Liver (tissue), 8 donors: ENCODE measurements at regions not wholly inside any gene's neighbourhood (a gene's known extent, or its start where the extent isn't known, plus 50 kb on each side); places are given as distances from the start of the nearest gene placed in this dataset.

Source experiments
- DNase-seq: peaks from one replicate; pipeline ENCODE4 v3.0.0-alpha.2; 2017; ENCODE audit warnings: low spot score
- H3K27ac ChIP-seq, 2 donors: one replicate each; pipeline ENCODE4 v1.7.0; 2013; ENCODE audit warnings: inconsistent platforms in 2 of 2, low read length in 2 of 2, control low read depth in 1 of 2, low read depth in 1 of 2, mild to moderate bottlenecking in 1 of 2
- H3K27me3 ChIP-seq, 4 donors: one replicate each; pipeline versions ENCODE4 v1.6.1 to v1.7.0; 2013; ENCODE audit warnings: low read length in 3 of 4, inconsistent platforms in 1 of 4, mild to moderate bottlenecking in 1 of 4, moderate library complexity in 1 of 4; ENCODE audit not compliant: control insufficient read depth in 4 of 4, insufficient read depth in 4 of 4
- H3K36me3 ChIP-seq, 4 donors: one replicate each; pipeline versions ENCODE4 v1.6.1 to v1.7.0; 2013; ENCODE audit warnings: low read length in 3 of 4, mild to moderate bottlenecking in 3 of 4, low read depth in 1 of 4, moderate library complexity in 1 of 4; ENCODE audit not compliant: control insufficient read depth in 4 of 4, insufficient read depth in 3 of 4
- H3K4me1 ChIP-seq, 4 donors: one replicate each; pipeline versions ENCODE4 v1.6.1 to v1.7.0; 2013; ENCODE audit warnings: low read length in 3 of 4, mild to moderate bottlenecking in 3 of 4, moderate library complexity in 1 of 4; ENCODE audit not compliant: control insufficient read depth in 4 of 4, insufficient read depth in 4 of 4
- H3K4me3 ChIP-seq, 3 donors: one replicate each; pipeline versions ENCODE4 v1.6.1 to v1.7.0; 2013; ENCODE audit warnings: low read length in 3 of 3, control low read depth in 1 of 3, low read depth in 1 of 3, mild to moderate bottlenecking in 1 of 3
- H3K9ac ChIP-seq, 2 donors: one replicate each; pipeline ENCODE4 v1.7.0; 2013; ENCODE audit warnings: low read length in 2 of 2, mild to moderate bottlenecking in 2 of 2, moderate library complexity in 2 of 2, control low read depth in 1 of 2, low read depth in 1 of 2
- H3K9me3 ChIP-seq, 4 donors: one replicate each; pipeline versions ENCODE4 v1.6.1 to v1.7.0; 2013; ENCODE audit warnings: low read length in 3 of 4; ENCODE audit not compliant: control insufficient read depth in 4 of 4
- EGR1 ChIP-seq, 2 donors: IDR thresholded peaks; 2 replicates each; pipeline ENCODE4 v1.6.1; 2016 to 2018; ENCODE audit warnings: antibody characterized with exemption in 2 of 2, low read depth in 2 of 2
- FOXA1 ChIP-seq: IDR thresholded peaks from 2 replicates; pipeline ENCODE4 v1.6.1; 2016; ENCODE audit warnings: antibody characterized with exemption
- FOXA2 ChIP-seq: IDR thresholded peaks from 2 replicates; pipeline ENCODE4 v1.6.1; 2016; ENCODE audit warnings: antibody characterized with exemption
- GABPA ChIP-seq, 2 donors: IDR thresholded peaks in 1 of 2; conservative IDR thresholded peaks in 1 of 2; 2 replicates each; pipeline ENCODE4 v1.6.1; 2016; ENCODE audit warnings: antibody characterized with exemption in 2 of 2, mild to moderate bottlenecking in 1 of 2, moderate library complexity in 1 of 2
- HNF4A ChIP-seq, 2 donors: conservative IDR thresholded peaks; 2 replicates each; pipeline ENCODE4 v1.6.1; 2016; ENCODE audit warnings: antibody characterized with exemption in 2 of 2, mild to moderate bottlenecking in 2 of 2
- HNF4G ChIP-seq: IDR thresholded peaks from 2 replicates; pipeline ENCODE4 v1.6.1; 2016; ENCODE audit warnings: antibody characterized with exemption
- JUND ChIP-seq, 2 donors: IDR thresholded peaks; 2 replicates each; pipeline ENCODE4 v1.6.1; 2016; ENCODE audit warnings: antibody characterized with exemption in 2 of 2
- NR2F2 ChIP-seq: IDR thresholded peaks from 2 replicates; pipeline ENCODE4 v1.6.1; 2016; ENCODE audit warnings: antibody characterized with exemption
- RAD21 ChIP-seq, 2 donors: IDR thresholded peaks; 2 replicates each; pipeline ENCODE4 v1.6.1; 2016; ENCODE audit warnings: antibody characterized with exemption in 2 of 2, mild to moderate bottlenecking in 2 of 2
- RXRA ChIP-seq, 2 donors: IDR thresholded peaks; 2 replicates each; pipeline ENCODE4 v1.6.1; 2017 to 2018; ENCODE audit warnings: antibody characterized with exemption in 2 of 2, mild to moderate bottlenecking in 1 of 2
- SP1 ChIP-seq: IDR thresholded peaks from 2 replicates; pipeline ENCODE4 v1.6.1; 2018; ENCODE audit warnings: antibody characterized with exemption, mild to moderate bottlenecking
- TAF1 ChIP-seq: conservative IDR thresholded peaks from 2 replicates; pipeline ENCODE4 v1.6.1; 2016; ENCODE audit warnings: antibody characterized with exemption, mild to moderate bottlenecking
- YY1 ChIP-seq: IDR thresholded peaks from 2 replicates; pipeline ENCODE4 v1.6.1; 2016; ENCODE audit warnings: antibody characterized with exemption, mild to moderate bottlenecking
- WGBS: extraction: QIAGEN DNeasy Blood & Tissue Kit; methylation state at CpG from one replicate; pipeline ENCODE4 v1.1.7; 2013; 5-methylcytosine and 5-hydroxymethylcytosine counted together
- TF ChIP-seq, protein P1 (sequence below): IDR thresholded peaks from 2 replicates; pipeline ENCODE4 v1.6.1; 2016; ENCODE audit warnings: antibody characterized with exemption
- TF ChIP-seq, protein P2 (sequence below): fragments of 150-350 bp; IDR thresholded peaks from 2 replicates; pipeline ENCODE4 v1.5.1; 2017; ENCODE audit warnings: improper control_type of control experiment, low read depth, low read length; ENCODE audit not compliant: missing input control
- TF ChIP-seq, protein P3 (sequence below): IDR thresholded peaks from 2 replicates; pipeline ENCODE4 v1.6.1; 2016; ENCODE audit warnings: antibody characterized with exemption
- TF ChIP-seq, protein P4 (sequence below): IDR thresholded peaks from 2 replicates; pipeline ENCODE4 v1.6.1; 2016; ENCODE audit warnings: antibody characterized with exemption
- TF ChIP-seq, protein P5 (sequence below): IDR thresholded peaks from 2 replicates; pipeline ENCODE4 v1.6.1; 2016; ENCODE audit warnings: antibody characterized with exemption, mild to moderate bottlenecking
- donor health status: healthy.
- donor health status: healthy.
- donor health status: healthy.
- donor health status: healthy.
- donor health status: healthy.

DNA sequence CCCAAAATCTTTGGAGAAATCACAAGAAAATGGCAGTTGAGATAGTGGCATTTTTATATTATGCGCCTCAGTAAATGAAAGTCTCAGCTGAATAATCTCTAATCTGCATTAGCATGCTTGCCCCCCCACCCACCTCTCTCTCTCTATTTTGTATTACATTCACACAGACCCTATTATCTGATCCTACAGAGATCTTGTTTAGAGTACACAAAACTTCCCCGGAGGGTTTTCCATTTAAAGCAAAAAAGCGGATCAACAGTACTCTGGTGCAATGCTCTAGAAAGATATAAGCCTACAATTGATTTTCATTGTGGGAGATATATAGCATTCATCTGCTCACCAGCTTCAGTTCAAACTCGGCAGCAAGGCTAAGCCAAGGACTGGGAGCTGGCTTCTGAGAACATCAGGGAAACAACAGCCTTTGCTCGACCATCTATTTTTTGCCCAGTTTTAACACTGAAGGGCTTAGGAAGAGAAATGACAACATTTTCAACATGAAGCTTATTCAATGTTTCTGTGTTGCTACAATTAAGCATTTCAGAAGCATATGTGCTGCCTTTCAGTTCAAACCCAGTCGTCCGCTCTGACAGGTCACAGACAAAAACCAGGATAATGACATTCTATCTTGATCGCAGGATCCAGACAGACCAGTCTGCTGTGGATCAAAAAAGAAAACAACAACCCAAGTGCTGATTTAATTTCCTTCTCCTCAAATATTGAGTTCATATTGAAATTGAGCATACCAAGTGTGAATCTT lies 137.6 kb upstream of the ATXN1 start (continued):
- TF ChIP-seq JUND (IDR thresholded peaks at IDR 0.05), result no peak

DNA sequence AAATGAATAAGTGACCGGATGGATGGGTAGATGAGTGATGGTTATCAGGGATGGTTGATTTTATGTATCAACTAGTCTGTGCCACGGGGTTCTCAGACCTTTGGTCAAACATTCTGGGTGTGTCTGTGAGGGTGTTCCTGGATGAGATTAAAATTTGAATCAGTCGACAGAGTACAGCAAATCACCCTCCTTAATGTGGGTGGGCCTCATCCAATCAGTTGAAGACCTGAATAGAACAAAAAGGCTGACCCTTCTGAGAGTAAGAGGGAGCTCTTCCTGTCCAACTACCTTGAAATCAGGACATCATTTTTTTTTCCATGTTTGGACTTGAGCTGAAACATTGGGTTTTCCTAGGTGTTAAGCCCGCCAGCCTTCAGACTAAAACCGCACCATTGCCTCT lies 136.4 kb upstream of the ATXN1 start:
- 87% methylated on average over 5 of the region's 5 CpGs for WGBS
- no peak overlapping the region for H3K4me3 ChIP-seq
- H3K9me3 ChIP-seq, result no peaks in the 10 kb centered on the region
- no peak overlapping the region for H3K27ac ChIP-seq
- TF ChIP-seq, protein P1, sequence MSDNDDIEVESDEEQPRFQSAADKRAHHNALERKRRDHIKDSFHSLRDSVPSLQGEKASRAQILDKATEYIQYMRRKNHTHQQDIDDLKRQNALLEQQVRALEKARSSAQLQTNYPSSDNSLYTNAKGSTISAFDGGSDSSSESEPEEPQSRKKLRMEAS, result no peak
- TF ChIP-seq, protein P2, sequence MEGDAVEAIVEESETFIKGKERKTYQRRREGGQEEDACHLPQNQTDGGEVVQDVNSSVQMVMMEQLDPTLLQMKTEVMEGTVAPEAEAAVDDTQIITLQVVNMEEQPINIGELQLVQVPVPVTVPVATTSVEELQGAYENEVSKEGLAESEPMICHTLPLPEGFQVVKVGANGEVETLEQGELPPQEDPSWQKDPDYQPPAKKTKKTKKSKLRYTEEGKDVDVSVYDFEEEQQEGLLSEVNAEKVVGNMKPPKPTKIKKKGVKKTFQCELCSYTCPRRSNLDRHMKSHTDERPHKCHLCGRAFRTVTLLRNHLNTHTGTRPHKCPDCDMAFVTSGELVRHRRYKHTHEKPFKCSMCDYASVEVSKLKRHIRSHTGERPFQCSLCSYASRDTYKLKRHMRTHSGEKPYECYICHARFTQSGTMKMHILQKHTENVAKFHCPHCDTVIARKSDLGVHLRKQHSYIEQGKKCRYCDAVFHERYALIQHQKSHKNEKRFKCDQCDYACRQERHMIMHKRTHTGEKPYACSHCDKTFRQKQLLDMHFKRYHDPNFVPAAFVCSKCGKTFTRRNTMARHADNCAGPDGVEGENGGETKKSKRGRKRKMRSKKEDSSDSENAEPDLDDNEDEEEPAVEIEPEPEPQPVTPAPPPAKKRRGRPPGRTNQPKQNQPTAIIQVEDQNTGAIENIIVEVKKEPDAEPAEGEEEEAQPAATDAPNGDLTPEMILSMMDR, result no peak
- no peak for DNase-seq
- no peaks in the 10 kb centered on the region for H3K36me3 ChIP-seq
- H3K27me3 ChIP-seq, result no peaks in the 10 kb centered on the region
- H3K9ac ChIP-seq, result no peak overlapping the region
- peaks cover 0 to 2% (median 0%) of the 10 kb centered on the region in 4 donors for H3K4me1 ChIP-seq

DNA sequence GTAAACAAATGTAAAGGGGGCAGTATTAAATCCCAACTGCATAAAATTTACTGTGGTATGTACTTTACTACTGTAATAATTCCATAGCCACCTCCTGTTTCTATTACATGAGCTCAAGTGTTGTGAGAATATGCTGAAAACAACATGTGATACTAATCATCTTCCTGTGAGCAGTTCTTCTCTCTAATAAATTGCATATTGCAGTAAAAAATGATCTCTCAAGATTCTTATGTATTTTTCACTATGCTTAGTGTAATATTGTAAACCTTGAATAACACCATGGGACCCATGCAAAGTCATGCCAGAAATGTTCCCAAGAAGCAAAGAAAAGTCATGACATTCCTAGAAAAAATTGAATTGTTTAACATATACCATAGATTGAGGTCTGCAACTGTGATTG lies 133.0 kb upstream of the ATXN1 start:
- no peaks in the 10 kb centered on the region for H3K9me3 ChIP-seq
- H3K4me1 ChIP-seq, result no peaks in the 10 kb centered on the region
- no peaks in the 10 kb centered on the region for H3K36me3 ChIP-seq
- TF ChIP-seq GABPA (IDR thresholded peaks at IDR 0.05 in 1 of 2, conservative IDR thresholded peaks at IDR 0.05 in 1 of 2) (no peak), JUND (IDR thresholded peaks at IDR 0.05) (no peak), FOXA2 (no peak), YY1 (no peak), HNF4A (conservative IDR thresholded peaks at IDR 0.05) (no peak), SP1 (no peak), HNF4G (no peak), FOXA1 (no peak), NR2F2 (no peak), RXRA (IDR thresholded peaks at IDR 0.05) (no peak), EGR1 (IDR thresholded peaks at IDR 0.05; ENCODE audit: low read depth in 2 of 2) (no peak), TAF1 (no peak), RAD21 (IDR thresholded peaks at IDR 0.05) (no peak)
- TF ChIP-seq, protein P2, result no peak
- TF ChIP-seq, protein P3, sequence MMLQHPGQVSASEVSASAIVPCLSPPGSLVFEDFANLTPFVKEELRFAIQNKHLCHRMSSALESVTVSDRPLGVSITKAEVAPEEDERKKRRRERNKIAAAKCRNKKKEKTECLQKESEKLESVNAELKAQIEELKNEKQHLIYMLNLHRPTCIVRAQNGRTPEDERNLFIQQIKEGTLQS, result no peak
- TF ChIP-seq, protein P4, sequence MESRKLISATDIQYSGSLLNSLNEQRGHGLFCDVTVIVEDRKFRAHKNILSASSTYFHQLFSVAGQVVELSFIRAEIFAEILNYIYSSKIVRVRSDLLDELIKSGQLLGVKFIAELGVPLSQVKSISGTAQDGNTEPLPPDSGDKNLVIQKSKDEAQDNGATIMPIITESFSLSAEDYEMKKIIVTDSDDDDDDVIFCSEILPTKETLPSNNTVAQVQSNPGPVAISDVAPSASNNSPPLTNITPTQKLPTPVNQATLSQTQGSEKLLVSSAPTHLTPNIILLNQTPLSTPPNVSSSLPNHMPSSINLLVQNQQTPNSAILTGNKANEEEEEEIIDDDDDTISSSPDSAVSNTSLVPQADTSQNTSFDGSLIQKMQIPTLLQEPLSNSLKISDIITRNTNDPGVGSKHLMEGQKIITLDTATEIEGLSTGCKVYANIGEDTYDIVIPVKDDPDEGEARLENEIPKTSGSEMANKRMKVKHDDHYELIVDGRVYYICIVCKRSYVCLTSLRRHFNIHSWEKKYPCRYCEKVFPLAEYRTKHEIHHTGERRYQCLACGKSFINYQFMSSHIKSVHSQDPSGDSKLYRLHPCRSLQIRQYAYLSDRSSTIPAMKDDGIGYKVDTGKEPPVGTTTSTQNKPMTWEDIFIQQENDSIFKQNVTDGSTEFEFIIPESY, result no peak
- TF ChIP-seq, protein P1, result no peak
- TF ChIP-seq, protein P5, sequence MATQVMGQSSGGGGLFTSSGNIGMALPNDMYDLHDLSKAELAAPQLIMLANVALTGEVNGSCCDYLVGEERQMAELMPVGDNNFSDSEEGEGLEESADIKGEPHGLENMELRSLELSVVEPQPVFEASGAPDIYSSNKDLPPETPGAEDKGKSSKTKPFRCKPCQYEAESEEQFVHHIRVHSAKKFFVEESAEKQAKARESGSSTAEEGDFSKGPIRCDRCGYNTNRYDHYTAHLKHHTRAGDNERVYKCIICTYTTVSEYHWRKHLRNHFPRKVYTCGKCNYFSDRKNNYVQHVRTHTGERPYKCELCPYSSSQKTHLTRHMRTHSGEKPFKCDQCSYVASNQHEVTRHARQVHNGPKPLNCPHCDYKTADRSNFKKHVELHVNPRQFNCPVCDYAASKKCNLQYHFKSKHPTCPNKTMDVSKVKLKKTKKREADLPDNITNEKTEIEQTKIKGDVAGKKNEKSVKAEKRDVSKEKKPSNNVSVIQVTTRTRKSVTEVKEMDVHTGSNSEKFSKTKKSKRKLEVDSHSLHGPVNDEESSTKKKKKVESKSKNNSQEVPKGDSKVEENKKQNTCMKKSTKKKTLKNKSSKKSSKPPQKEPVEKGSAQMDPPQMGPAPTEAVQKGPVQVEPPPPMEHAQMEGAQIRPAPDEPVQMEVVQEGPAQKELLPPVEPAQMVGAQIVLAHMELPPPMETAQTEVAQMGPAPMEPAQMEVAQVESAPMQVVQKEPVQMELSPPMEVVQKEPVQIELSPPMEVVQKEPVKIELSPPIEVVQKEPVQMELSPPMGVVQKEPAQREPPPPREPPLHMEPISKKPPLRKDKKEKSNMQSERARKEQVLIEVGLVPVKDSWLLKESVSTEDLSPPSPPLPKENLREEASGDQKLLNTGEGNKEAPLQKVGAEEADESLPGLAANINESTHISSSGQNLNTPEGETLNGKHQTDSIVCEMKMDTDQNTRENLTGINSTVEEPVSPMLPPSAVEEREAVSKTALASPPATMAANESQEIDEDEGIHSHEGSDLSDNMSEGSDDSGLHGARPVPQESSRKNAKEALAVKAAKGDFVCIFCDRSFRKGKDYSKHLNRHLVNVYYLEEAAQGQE, result no peak
- H3K9ac ChIP-seq, result no peak overlapping the region
- H3K4me3 ChIP-seq, result no peak overlapping the region
- DNase-seq, result no peak
- no peak overlapping the region for H3K27ac ChIP-seq
- H3K27me3 ChIP-seq, result no peaks in the 10 kb centered on the region
